Tibial nerve (tissue), 4 donors: ENCODE measurements at regions not wholly inside any gene's neighbourhood (a gene's known extent, or its start where the extent isn't known, plus 50 kb on each side); places are given as distances from the start of the nearest gene placed in this dataset.

Experiments
- DNase-seq, 2 donors: peaks; one replicate each; pipeline ENCODE4 v3.0.0-alpha.2; 2019; ENCODE audit warnings: low spot score in 2 of 2
- H3K27ac ChIP-seq, 4 donors: fragments of 200-600 bp; sonication (generic) in 3 of 4; one replicate each; pipeline ENCODE4 v1.5.1; 2017 to 2019; ENCODE audit warnings: mild to moderate bottlenecking in 1 of 4
- H3K27me3 ChIP-seq, 2 donors: fragments of 200-600 bp; sonication (generic) in 1 of 2; one replicate each; pipeline versions ENCODE4 v1.5.1 to v1.6.0; 2017 to 2019
- H3K36me3 ChIP-seq, 3 donors: fragments of 200-600 bp; sonication (generic); one replicate each; pipeline ENCODE4 v1.5.1; 2018 to 2019
- H3K4me1 ChIP-seq, 4 donors: fragments of 200-600 bp; sonication (generic) in 3 of 4; one replicate each; pipeline ENCODE4 v1.5.1; 2017 to 2019
- H3K4me3 ChIP-seq, 4 donors: fragments of 200-600 bp; sonication (generic) in 3 of 4; one replicate each; pipeline ENCODE4 v1.5.1; 2017 to 2019; ENCODE audit warnings: mild to moderate bottlenecking in 1 of 4, moderate library complexity in 1 of 4
- H3K9me3 ChIP-seq, 4 donors: fragments of 200-600 bp; sonication (generic) in 3 of 4; one replicate each; pipeline ENCODE4 v1.5.1; 2017 to 2019
- CTCF ChIP-seq, 5 experiments: fragments of 200-600 bp in 3 of 5; fragments of 450-650 bp in 2 of 5; sonication (generic) in 3 of 5; IDR thresholded peaks; one replicate each; pipeline ENCODE4 v1.5.1; 2016 to 2019; ENCODE audit warnings: antibody characterized with exemption in 5 of 5, mild to moderate bottlenecking in 3 of 5, moderate library complexity in 2 of 5
- EP300 ChIP-seq, 2 donors: sonication (generic); formaldehyde crosslinking; IDR thresholded peaks; one replicate each; pipeline ENCODE4 v1.6.1; 2017; ENCODE audit warnings: antibody characterized with exemption in 2 of 2, mild to moderate bottlenecking in 1 of 2
- POLR2A ChIP-seq, 2 donors: fragments of 450-650 bp; IDR thresholded peaks; one replicate each; pipeline ENCODE4 v1.6.1; 2017; ENCODE audit warnings: antibody characterized with exemption in 2 of 2, mild to moderate bottlenecking in 2 of 2, moderate library complexity in 2 of 2
- WGBS, 2 donors: methylation state at CpG; one replicate each; pipeline ENCODE4 v1.1.5; 2018; 5-methylcytosine and 5-hydroxymethylcytosine counted together

GRCh38 chr3:95887114-95887513 lies 927.3 kb upstream of the EPHA6 start:
- Histone ChIP-seq H3K4me1 (no peaks in the 10 kb centered on the region), H3K36me3 (no peaks in the 10 kb centered on the region), H3K9me3 (no peaks in the 10 kb centered on the region), H3K4me3 (no peak overlapping the region), H3K27me3 (no peaks in the 10 kb centered on the region), H3K27ac (no peak overlapping the region)
- no peak for TF ChIP-seq EP300 (IDR thresholded peaks at IDR 0.05)
- TF ChIP-seq CTCF (IDR thresholded peaks at IDR 0.05), result no peak
- no peak for TF ChIP-seq POLR2A (IDR thresholded peaks at IDR 0.05)
- DNase-seq, result no peak
- 79 to 81% methylated on average over 2 of the region's 2 CpGs for WGBS, 2 donors

GRCh38 chr3:95894820-95895219 lies 919.6 kb upstream of the EPHA6 start:
- TF ChIP-seq POLR2A (IDR thresholded peaks at IDR 0.05) (no peak), EP300 (IDR thresholded peaks at IDR 0.05) (no peak), CTCF (IDR thresholded peaks at IDR 0.05) (no peak)
- Histone ChIP-seq H3K9me3 (peaks cover 0 to 21% (median 3%) of the 10 kb centered on the region in 4 donors), H3K4me3 (no peak overlapping the region), H3K36me3 (no peaks in the 10 kb centered on the region), H3K27me3 (no peaks in the 10 kb centered on the region), H3K4me1 (no peaks in the 10 kb centered on the region), H3K27ac (no peak overlapping the region)
- DNase-seq, result no peak
- 73 to 79% methylated on average over 2 of the region's 2 CpGs for WGBS, 2 donors

- no peak overlapping the region for H3K27ac ChIP-seq
- no peak for DNase-seq
- no peak for TF ChIP-seq POLR2A (IDR thresholded peaks at IDR 0.05)
- no peak for TF ChIP-seq CTCF (IDR thresholded peaks at IDR 0.05)
- no peak for TF ChIP-seq EP300 (IDR thresholded peaks at IDR 0.05)
- no peaks in the 10 kb centered on the region for H3K27me3 ChIP-seq
- no peak overlapping the region for H3K4me3 ChIP-seq
- no peaks in the 10 kb centered on the region for H3K4me1 ChIP-seq
- WGBS, 2 donors, result 76 to 77% methylated on average over 2 of the region's 2 CpGs
- H3K36me3 ChIP-seq, result no peaks in the 10 kb centered on the region
- peaks cover 0 to 2% (median 0%) of the 10 kb centered on the region in 4 donors for H3K9me3 ChIP-seq
These were observed 914.9 kb upstream of the EPHA6 start for GRCh38 chr3:95899494-95899893.

GRCh38 chr3:95899911-95900310 lies 914.5 kb upstream of the EPHA6 start:
- Histone ChIP-seq H3K4me3 (no peak overlapping the region), H3K36me3 (no peaks in the 10 kb centered on the region), H3K27me3 (no peaks in the 10 kb centered on the region), H3K4me1 (no peaks in the 10 kb centered on the region), H3K27ac (no peak overlapping the region), H3K9me3 (no peaks in the 10 kb centered on the region)
- TF ChIP-seq CTCF (IDR thresholded peaks at IDR 0.05), result no peak
- TF ChIP-seq POLR2A (IDR thresholded peaks at IDR 0.05), result no peak
- no peak for TF ChIP-seq EP300 (IDR thresholded peaks at IDR 0.05)
- no peak for DNase-seq
- 81 to 84% methylated on average over 2 of the region's 2 CpGs for WGBS, 2 donors

- no peak for DNase-seq
- no peak overlapping the region for H3K4me3 ChIP-seq
- H3K4me1 ChIP-seq, result no peaks in the 10 kb centered on the region
- no peak overlapping the region for H3K27ac ChIP-seq
- TF ChIP-seq EP300 (IDR thresholded peaks at IDR 0.05) (no peak), POLR2A (IDR thresholded peaks at IDR 0.05) (no peak), CTCF (IDR thresholded peaks at IDR 0.05) (no peak)
- no peaks in the 10 kb centered on the region for H3K36me3 ChIP-seq
- H3K9me3 ChIP-seq, result no peaks in the 10 kb centered on the region
- H3K27me3 ChIP-seq, result no peaks in the 10 kb centered on the region
These were observed 912.4 kb upstream of the EPHA6 start for GRCh38 chr3:95901948-95902347.
